Loucy (cell line): ENCODE measurements at regions not wholly inside any gene's neighbourhood (a gene's known extent, or its start where the extent isn't known, plus 50 kb on each side); places are given as distances from the start of the nearest gene placed in this dataset.

ENCODE experiments used
- H2AFZ ChIP-seq: fragments of 200-600 bp; sonication (generic); 2 replicates; pipeline ENCODE4 v1.6.0; 2016; ENCODE audit warnings: antibody characterized with exemption, mild to moderate bottlenecking, low read length, moderate library complexity
- H3F3A ChIP-seq: fragments of 200-600 bp; 2 replicates; pipeline ENCODE4 v1.6.0; 2016; ENCODE audit warnings: antibody characterized with exemption, low read depth, mild to moderate bottlenecking
- H3K27me3 ChIP-seq: fragments of 200-600 bp; sonication (generic); 2 replicates; pipeline ENCODE4 v1.6.1; 2014; ENCODE audit warnings: low read length, mild to moderate bottlenecking; ENCODE audit not compliant: insufficient read depth, poor library complexity, severe bottlenecking
- H3K36me3 ChIP-seq: fragments of 200-600 bp; sonication (generic); 2 replicates; pipeline ENCODE4 v1.6.1; 2016; ENCODE audit warnings: low read length; ENCODE audit not compliant: insufficient read depth
- H3K4me1 ChIP-seq: fragments of 200-600 bp; sonication (generic); 2 replicates; pipeline ENCODE4 v1.5.1; 2014; ENCODE audit warnings: low read length, mild to moderate bottlenecking; ENCODE audit not compliant: insufficient read depth, poor library complexity, severe bottlenecking
- H3K4me2 ChIP-seq: fragments of 200-600 bp; sonication (generic); 2 replicates; pipeline ENCODE4 v1.6.0; 2014; ENCODE audit warnings: antibody characterized with exemption, low read length, low read depth, mild to moderate bottlenecking; ENCODE audit not compliant: poor library complexity, severe bottlenecking
- H3K4me3 ChIP-seq: fragments of 200-600 bp; sonication (generic); 2 replicates; pipeline ENCODE4 v1.5.1; 2014; ENCODE audit warnings: low read length, mild to moderate bottlenecking, mixed read lengths; ENCODE audit not compliant: poor library complexity, severe bottlenecking
- H3K79me2 ChIP-seq: fragments of 200-600 bp; sonication (generic); 2 replicates; pipeline ENCODE4 v1.6.1; 2014; ENCODE audit warnings: low read length; ENCODE audit not compliant: insufficient read depth
- H3K9ac ChIP-seq: fragments of 200-600 bp; sonication (generic); 2 replicates; pipeline ENCODE4 v1.6.0; 2014; ENCODE audit warnings: mild to moderate bottlenecking, low read depth, low read length, moderate library complexity; ENCODE audit not compliant: poor library complexity, severe bottlenecking
- H3K9me2 ChIP-seq: fragments of 200-600 bp; sonication (generic); replicated peaks from 2 replicates; pipeline ENCODE4 v1.6.1; 2016; ENCODE audit warnings: low read depth, low read length, mixed read lengths
- H3K9me3 ChIP-seq: fragments of 200-600 bp; sonication (generic); 2 replicates; pipeline ENCODE4 v1.6.1; 2014; ENCODE audit warnings: mild to moderate bottlenecking, antibody characterized with exemption, low read length, low read depth; ENCODE audit not compliant: insufficient read depth
- H4K20me1 ChIP-seq: fragments of 200-600 bp; sonication (generic); 2 replicates; pipeline ENCODE4 v1.6.0; 2014; ENCODE audit warnings: antibody characterized with exemption, low read length, mild to moderate bottlenecking; ENCODE audit not compliant: insufficient read depth, poor library complexity, severe bottlenecking
- EZH2phosphoT487 ChIP-seq: fragments of 200-600 bp; IDR thresholded peaks from 2 replicates; pipeline ENCODE4 v1.6.1; 2018; ENCODE audit warnings: antibody characterized with exemption, mild to moderate bottlenecking, moderate library complexity, borderline replicate concordance
- TF ChIP-seq, protein P1 (sequence below): fragments of 200-600 bp; sonication (generic); conservative IDR thresholded peaks from 2 replicates; pipeline ENCODE4 v1.5.1; 2014; ENCODE audit warnings: mild to moderate bottlenecking, antibody characterized with exemption, low read length

DNA sequence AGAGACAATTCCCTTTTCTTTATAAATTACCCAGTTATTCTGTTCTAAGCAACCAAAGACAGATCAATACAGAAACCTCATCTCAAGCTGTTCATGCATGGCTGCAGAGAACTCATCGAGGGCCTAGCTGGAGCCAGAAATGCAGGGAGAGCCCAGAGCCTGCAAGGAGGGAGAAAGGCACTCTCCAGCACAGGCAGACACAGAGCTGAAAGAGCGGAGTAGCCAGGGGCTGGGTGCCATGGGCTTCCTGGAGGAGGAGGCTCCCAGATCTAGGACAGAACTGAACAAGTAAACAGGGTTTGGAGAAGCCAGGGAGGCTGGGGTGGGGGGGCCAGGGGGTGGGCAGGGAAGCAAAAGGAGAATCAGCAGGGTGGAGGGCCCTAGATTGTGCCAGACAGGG lies 144.2 kb upstream of the ZNF507 start:
- H3K9me2 ChIP-seq: no peaks in the 10 kb centered on the region
- no peaks in the 10 kb centered on the region for H3K4me1 ChIP-seq
- no peak overlapping the region for H2AFZ ChIP-seq
- no peak overlapping the region for H3K4me2 ChIP-seq
- peaks cover 6% of the 10 kb centered on the region; the same call in 1 of the 2 replicates for H3K9me3 ChIP-seq
- H3F3A ChIP-seq: no peaks in the 10 kb centered on the region
- no peak overlapping the region for H3K9ac ChIP-seq
- H4K20me1 ChIP-seq: no peaks in the 10 kb centered on the region
- TF ChIP-seq, protein P1, sequence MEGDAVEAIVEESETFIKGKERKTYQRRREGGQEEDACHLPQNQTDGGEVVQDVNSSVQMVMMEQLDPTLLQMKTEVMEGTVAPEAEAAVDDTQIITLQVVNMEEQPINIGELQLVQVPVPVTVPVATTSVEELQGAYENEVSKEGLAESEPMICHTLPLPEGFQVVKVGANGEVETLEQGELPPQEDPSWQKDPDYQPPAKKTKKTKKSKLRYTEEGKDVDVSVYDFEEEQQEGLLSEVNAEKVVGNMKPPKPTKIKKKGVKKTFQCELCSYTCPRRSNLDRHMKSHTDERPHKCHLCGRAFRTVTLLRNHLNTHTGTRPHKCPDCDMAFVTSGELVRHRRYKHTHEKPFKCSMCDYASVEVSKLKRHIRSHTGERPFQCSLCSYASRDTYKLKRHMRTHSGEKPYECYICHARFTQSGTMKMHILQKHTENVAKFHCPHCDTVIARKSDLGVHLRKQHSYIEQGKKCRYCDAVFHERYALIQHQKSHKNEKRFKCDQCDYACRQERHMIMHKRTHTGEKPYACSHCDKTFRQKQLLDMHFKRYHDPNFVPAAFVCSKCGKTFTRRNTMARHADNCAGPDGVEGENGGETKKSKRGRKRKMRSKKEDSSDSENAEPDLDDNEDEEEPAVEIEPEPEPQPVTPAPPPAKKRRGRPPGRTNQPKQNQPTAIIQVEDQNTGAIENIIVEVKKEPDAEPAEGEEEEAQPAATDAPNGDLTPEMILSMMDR: no peak
- no peak for TF ChIP-seq EZH2phosphoT487
- H3K27me3 ChIP-seq: no peaks in the 10 kb centered on the region
- H3K4me3 ChIP-seq: no peak overlapping the region
- H3K79me2 ChIP-seq: no peaks in the 10 kb centered on the region
- no peaks in the 10 kb centered on the region for H3K36me3 ChIP-seq

DNA sequence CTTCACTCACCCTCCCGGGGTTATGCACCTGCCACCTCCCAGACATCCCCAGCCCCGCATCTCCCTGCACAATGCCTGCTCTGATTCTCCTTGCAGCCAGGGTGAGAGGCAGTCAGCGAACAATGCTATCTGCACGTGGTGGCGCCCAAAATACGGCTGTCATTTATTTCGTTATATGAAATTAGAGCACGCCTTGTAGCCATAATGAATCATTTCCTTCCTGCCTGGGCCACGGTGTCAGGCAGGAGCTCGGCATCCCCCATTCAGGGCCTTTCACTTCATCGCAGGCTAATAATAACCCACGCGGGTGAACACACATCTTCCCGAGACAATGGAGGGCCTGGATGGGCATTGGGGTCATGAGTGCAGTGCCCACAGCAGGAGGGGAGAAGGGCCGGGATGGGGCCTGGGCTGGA lies 143.8 kb upstream of the ZNF507 start:
- no peaks in the 10 kb centered on the region for H3F3A ChIP-seq
- peaks cover 5% of the 10 kb centered on the region; the same call in 1 of the 2 replicates for H3K9me3 ChIP-seq
- TF ChIP-seq EZH2phosphoT487: no peak
- TF ChIP-seq, protein P1: no peak
- H3K4me1 ChIP-seq: no peaks in the 10 kb centered on the region
- no peak overlapping the region for H3K4me3 ChIP-seq
- H2AFZ ChIP-seq: no peak overlapping the region
- no peaks in the 10 kb centered on the region for H3K79me2 ChIP-seq
- H3K9me2 ChIP-seq: no peaks in the 10 kb centered on the region
- H3K4me2 ChIP-seq: no peak overlapping the region
- no peaks in the 10 kb centered on the region for H4K20me1 ChIP-seq
- H3K27me3 ChIP-seq: no peaks in the 10 kb centered on the region
- H3K36me3 ChIP-seq: no peaks in the 10 kb centered on the region
- no peak overlapping the region for H3K9ac ChIP-seq

DNA sequence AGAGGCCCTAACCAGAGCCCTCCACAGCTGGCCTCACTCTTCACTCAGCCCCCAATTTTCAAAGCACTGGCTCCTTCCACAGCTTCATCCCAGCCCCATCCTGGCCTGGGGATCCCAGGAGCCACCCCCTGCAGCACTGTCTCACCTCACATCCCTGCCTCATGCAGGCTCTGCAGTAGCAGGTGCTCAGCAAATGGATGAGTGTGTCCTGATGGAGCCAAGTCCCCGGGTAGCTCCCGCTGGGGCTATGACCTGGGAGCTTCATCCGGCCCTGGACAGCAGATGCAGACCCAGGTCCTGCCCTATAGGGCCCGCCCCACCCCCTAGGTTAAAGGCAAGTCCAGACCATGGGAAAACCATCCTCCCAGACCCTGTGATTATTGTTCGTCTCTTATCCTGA lies 143.2 kb upstream of the ZNF507 start:
- H2AFZ ChIP-seq: no peak overlapping the region
- no peak overlapping the region for H3K4me2 ChIP-seq
- no peaks in the 10 kb centered on the region for H3K79me2 ChIP-seq
- H3K4me3 ChIP-seq: no peak overlapping the region
- H3K9me3 ChIP-seq: no peaks in the 10 kb centered on the region; the same call in 1 of the 2 replicates
- TF ChIP-seq EZH2phosphoT487: no peak
- TF ChIP-seq, protein P1: no peak
- H3K27me3 ChIP-seq: no peaks in the 10 kb centered on the region
- no peaks in the 10 kb centered on the region for H3F3A ChIP-seq
- H3K4me1 ChIP-seq: no peaks in the 10 kb centered on the region
- H3K36me3 ChIP-seq: no peaks in the 10 kb centered on the region
- H3K9ac ChIP-seq: no peak overlapping the region
- no peaks in the 10 kb centered on the region for H3K9me2 ChIP-seq
- no peaks in the 10 kb centered on the region for H4K20me1 ChIP-seq
